ENCODE measurements at regions not wholly inside any gene's neighbourhood (a gene's known extent, or its start where the extent isn't known, plus 50 kb on each side); places are given as distances from the start of the nearest gene placed in this dataset.

- no peaks in the 10 kb centered on the region for H3K36me3 Mint-ChIP-seq (ENCODE audit: low read depth)
- no peak for DNase-seq
- H3K4me1 Mint-ChIP-seq (ENCODE audit: low read depth), result no peaks in the 10 kb centered on the region
- H3K9me3 Mint-ChIP-seq, result no peaks in the 10 kb centered on the region
- H3K27me3 Mint-ChIP-seq (ENCODE audit: insufficient read depth), result peaks cover 3% of the 10 kb centered on the region
- H3K27ac Mint-ChIP-seq, result no peak overlapping the region
- no peak for TF ChIP-seq CTCF (IDR thresholded peaks at IDR 0.05)
- H3K4me3 Mint-ChIP-seq, result no peak overlapping the region
These were observed 743.6 kb downstream of the RNF144A start for GRCh38 chr2:7660816-7661215.

DNA sequence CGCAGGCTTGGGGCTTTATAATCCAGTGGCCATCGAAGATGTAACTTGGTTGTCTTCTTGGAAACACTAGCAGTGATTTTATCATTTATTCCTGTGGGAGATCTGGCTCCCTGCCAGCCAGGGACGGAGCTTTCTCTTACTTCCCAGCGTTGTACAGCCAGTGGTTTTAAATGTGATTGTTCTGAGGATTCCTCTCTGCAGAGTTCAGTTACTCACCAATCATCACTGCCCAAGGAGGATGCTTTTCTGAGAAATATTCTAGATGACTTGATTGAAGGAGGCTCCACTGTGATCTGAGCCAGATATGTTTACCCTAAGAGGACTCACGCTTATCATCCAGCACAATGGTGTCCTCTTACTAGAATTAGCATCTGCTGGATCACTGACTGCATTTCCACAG is 744.3 kb downstream of the RNF144A start:
- Mint-ChIP-seq H3K27ac (no peak overlapping the region), H3K4me1 (ENCODE audit: low read depth) (no peaks in the 10 kb centered on the region), H3K27me3 (ENCODE audit: insufficient read depth) (peaks cover 5% of the 10 kb centered on the region), H3K9me3 (no peaks in the 10 kb centered on the region), H3K36me3 (ENCODE audit: low read depth) (no peaks in the 10 kb centered on the region), H3K4me3 (no peak overlapping the region)
- no peak for DNase-seq
- TF ChIP-seq CTCF (IDR thresholded peaks at IDR 0.05), result no peak

- DNase-seq, result no peak
- Mint-ChIP-seq H3K27ac (no peak overlapping the region), H3K4me1 (ENCODE audit: low read depth) (peaks cover under 1% of the 10 kb centered on the region; the same call in 1 of the 2 replicates), H3K36me3 (ENCODE audit: low read depth) (no peaks in the 10 kb centered on the region), H3K9me3 (no peaks in the 10 kb centered on the region), H3K4me3 (no peak overlapping the region), H3K27me3 (ENCODE audit: insufficient read depth) (peaks cover 9% of the 10 kb centered on the region)
- TF ChIP-seq CTCF (IDR thresholded peaks at IDR 0.05), result no peak
These were observed 748.7 kb downstream of the RNF144A start for GRCh38 chr2:7665880-7666279.

DNA sequence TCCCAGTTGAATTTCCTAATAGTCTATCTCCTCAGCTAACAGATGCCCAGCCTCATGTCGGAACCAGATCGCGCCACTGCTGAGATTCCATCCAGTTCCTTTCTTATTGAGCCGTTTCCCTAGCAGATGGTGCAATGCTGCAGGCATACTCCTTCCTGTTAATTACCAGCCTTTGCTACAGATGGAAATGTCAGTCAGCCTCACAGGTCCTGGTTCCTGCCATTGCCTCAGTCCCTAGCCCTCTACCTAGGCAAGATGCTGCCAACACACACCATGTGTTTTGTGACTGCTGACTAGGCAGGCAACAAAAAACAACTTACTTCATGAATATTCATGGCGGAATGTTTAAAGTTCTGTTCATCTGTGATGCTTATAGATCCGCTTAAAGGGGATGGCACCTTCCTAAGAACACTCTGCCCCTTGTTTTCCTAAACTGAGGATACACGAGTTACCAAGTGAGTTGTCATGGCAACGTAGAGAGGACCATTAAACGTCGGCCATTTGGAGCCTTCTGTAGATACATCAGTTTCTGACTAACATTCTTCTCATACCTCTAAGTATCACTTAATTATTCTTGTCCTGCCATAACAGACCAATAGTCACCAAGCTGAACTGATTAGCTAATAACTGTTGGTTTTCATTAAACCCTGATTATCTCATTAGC is 749.5 kb downstream of the RNF144A start:
- Mint-ChIP-seq H3K27me3 (ENCODE audit: insufficient read depth) (peaks cover 9% of the 10 kb centered on the region), H3K9me3 (no peaks in the 10 kb centered on the region), H3K36me3 (ENCODE audit: low read depth) (no peaks in the 10 kb centered on the region), H3K27ac (no peak overlapping the region), H3K4me1 (ENCODE audit: low read depth) (peaks cover 6% of the 10 kb centered on the region; the same call in 1 of the 2 replicates), H3K4me3 (no peak overlapping the region)
- TF ChIP-seq CTCF (IDR thresholded peaks at IDR 0.05), result no peak
- no peak for DNase-seq

DNA sequence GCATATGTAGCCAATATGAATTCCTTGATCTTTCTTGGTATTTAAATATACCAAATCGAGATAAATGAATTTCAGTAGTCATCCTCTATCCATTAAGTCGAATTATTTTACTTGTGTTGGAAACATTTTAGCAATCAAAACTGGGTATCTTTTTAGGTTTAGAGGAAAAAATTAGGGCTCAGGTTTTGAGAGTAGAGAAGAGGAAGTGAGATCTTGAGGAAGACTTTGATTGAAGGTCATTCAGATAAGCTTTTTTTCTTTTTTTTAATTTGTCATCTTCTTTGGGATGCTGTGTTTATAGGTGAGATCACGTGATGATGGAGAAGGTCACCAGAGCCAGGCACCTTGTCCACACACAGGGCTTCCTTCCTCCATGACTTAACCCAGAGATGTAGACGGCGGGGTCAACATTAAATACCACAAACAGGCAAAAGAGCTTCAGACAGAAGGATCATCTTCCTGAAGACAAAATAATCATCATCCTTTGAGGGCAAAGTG is 750.1 kb downstream of the RNF144A start:
- Mint-ChIP-seq H3K9me3 (no peaks in the 10 kb centered on the region; the same call in 1 of the 2 replicates), H3K36me3 (ENCODE audit: low read depth) (no peaks in the 10 kb centered on the region), H3K4me1 (ENCODE audit: low read depth) (peaks cover 6% of the 10 kb centered on the region; the same call in 1 of the 2 replicates), H3K27ac (no peak overlapping the region), H3K27me3 (ENCODE audit: insufficient read depth) (peaks cover 9% of the 10 kb centered on the region), H3K4me3 (no peak overlapping the region)
- no peak for TF ChIP-seq CTCF (IDR thresholded peaks at IDR 0.05)
- DNase-seq, result no peak

Measured in HFFc6 (cell line).